Inflammatory macrophage (primary cell): ENCODE measurements at regions not wholly inside any gene's neighbourhood (a gene's known extent, or its start where the extent isn't known, plus 50 kb on each side); places are given as distances from the start of the nearest gene placed in this dataset.

Experiments used
- DNase-seq, 2 donors: peaks; one replicate each; pipeline ENCODE4 v3.0.0-alpha.2; 2020 to 2022

DNA sequence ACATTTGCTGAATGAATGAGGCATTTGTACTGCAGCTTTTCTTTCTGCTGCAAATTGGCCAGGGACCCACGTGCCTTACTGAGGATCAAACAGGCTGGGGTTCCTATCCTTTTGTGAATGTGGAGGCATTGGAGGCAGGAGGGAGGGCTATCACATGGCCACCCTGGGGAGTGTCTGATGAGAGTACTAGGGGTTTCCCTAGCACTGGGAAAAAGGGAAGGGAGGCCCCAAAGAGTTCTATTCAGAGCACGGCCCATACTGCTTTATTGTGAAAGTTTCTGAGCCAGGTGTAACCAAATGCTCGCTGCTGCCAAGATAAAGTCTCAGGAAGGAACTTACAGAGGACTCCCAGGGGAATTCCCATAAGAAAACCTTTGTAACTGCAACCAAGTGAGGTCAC, 78.4 kb upstream of the ANO1 start:
- DNase-seq = no peak

DNA sequence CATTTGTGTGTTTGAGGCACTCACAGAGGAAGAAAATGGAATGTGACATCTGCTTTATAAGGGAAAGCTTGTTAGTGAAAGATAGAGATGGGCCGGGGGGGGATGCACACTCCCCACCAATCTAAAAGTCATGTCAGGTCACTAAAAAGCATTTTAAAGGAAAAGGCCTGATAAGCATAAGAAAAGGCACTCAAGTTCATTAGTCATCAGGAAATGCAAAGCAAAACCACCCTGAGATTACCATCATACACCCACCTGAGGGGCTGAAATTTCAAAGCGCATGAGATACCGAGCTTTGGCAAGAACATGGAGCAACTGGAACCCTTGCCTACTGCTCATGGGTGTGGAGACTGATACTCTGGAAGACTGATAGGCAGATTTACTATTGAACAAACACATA, 77.9 kb upstream of the ANO1 start:
- DNase-seq = no peak

DNA sequence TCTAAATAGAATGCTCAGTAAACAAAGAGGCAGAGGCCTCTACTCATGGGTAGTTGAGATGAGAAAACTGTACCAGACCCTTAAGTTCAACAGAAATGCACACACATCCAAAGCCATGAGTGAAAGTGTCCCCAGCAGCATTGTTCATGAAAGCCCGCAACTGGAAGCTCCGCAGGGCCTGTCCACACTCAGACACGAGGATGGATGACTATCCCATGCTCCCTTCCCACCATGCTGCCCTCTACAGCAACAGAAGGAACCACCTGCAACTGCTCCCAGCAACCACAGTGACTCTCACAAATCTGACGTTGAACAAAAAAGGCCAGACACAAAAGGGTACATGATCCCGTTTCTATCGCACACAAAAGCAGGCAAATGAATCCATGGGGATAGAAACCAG, 76.9 kb upstream of the ANO1 start:
- no peak for DNase-seq

DNA sequence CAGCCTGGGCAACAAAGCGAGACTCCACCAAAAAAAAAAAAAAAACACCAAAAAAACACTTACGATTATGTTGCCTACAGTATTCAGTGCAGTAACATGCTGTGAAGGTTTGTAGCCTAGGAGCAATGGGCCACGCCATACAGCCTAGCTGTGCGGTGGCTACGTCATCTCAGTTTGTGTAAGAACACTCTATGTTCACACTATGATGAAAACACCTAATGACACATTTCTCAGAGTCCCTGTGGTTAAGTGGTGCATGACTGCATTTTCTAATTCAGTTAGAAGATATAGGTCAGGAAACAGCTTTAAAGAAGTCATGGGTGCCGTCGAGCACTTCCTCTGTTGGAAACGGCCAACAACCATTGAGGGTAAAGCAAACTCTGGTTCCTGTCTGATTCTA, 75.7 kb upstream of the ANO1 start:
- no peak for DNase-seq

- no peak for DNase-seq
These were observed 72.9 kb upstream of the ANO1 start for GRCh38 chr11:70005107-70005818.

DNA sequence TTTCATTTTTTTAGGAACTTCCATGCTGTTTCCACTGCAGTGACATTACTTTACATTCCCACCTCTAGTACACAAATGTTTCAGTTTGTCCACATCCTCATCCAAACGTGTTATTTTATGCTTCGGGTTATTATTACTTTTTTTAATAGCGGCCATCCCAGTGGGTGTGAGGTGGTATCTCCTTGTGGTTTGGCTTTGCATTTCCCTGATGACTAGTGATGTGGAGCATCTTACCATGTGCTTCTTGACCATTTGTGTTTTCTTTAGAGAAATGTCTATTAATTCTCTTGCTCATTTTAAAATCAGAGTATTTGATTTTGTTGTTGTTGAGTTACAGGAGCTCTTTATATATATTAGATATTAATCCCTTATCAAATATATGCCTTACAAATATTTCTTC, 70.3 kb upstream of the ANO1 start:
- DNase-seq = no peak

GRCh38 chr11:70010774-70011173, 67.3 kb upstream of the ANO1 start:
- DNase-seq = no peak

- DNase-seq = no peak
These were observed 65.9 kb upstream of the ANO1 start for GRCh38 chr11:70012134-70012733.

- DNase-seq = no peak
These were observed 63.8 kb upstream of the ANO1 start for GRCh38 chr11:70014291-70014690.

GRCh38 chr11:70016666-70017367, 61.3 kb upstream of the ANO1 start:
- no peak for DNase-seq

- no peak for DNase-seq
These were observed 59.3 kb upstream of the ANO1 start for GRCh38 chr11:70018816-70019215.

DNA sequence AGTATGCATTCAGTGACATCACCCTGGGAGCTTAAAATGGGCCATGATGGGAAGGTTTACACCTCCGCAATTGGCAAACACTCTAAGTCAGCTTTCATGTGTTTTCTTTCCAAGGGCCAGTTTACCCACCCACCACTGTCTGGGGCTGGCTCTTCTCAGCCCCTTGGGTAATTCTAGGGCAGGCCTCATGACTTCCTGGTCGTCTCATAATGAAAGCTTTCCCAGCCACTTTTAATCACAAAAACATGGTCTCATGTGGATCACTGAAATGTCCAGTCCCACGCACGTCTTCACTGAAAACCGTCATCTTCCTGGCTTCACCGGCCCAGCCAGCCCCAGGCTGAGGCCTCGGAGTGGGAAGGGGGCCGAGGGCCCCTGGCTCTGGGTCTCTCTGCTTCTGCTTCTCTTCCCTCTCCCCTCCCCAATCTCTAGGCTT, 58.5 kb upstream of the ANO1 start:
- no peak for DNase-seq

DNA sequence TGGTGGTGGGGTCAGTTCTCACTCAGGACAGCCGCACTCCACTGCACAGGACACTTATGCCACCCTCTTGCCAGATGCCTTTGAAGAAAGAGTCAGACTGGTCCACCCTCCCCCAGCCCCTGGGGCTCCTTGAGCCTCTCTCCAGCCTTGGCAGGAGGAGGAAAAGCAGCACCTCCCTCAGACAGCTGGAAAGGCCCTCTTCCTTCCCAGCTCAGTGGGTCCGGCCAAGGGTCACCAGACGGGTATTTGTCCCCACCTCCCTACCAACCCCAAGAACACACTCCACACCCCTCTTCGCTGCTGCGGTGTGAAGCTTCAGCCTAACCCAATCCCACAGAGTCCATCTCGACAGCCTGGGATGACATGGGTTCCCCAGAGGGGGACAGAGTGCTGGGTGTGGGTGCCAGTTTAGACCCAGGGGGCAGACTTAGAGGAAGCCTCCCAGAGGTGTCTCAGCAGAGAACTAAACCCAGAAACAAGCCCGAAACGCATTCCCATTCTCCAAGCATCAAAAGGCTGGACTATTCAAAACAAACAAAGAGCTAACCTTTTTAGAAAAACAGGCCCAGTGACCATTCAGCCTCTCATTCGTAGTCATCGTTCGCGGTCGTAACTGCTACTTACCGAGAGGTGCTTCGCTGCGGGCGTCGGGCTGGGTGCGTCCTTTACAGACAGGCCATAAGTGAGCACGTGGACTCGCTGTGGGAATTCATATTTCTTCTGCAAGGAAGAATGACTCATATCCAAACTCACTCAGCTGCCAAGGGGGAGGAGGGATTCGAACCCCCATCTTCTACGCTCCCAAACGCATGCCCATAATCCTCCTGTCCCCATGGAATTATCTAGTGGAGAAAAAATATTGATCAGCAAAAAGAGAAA, 57.5 kb upstream of the ANO1 start:
- no peak for DNase-seq

DNA sequence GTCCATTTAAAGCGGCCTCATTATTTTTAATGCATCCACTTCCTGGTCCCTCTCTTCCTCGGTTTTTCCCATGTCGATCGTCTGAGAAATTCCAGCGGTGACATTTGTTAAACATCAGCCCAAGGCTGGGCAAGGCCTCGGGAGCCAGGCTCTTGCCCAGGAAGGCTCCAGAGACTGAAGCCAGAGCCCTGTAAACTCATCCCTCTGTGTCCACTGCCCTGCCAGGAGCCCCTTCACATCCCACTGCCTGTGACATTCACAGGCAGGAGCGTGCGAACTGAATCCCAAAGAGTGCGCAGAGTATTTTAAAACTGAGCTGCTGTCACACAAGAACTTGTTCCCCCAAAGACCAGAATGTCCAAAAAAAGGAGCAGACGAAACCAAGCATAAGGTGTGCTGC, 56.5 kb upstream of the ANO1 start:
- DNase-seq = no peak

GRCh38 chr11:70024036-70024772, 53.9 kb upstream of the ANO1 start:
- no peak for DNase-seq

DNA sequence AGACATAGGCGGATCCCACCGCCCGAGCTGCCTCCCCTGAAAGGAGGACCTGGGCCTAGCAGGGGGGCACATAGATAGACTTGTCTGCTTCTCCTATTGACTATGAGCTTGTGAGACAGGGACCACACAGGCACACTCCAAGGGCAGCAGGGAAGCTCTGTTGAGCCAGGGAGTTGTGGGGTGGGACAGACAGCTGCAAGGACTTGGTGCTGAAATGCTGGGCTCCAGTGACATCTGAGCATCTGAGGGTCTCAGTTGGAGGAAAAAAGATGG, 53.4 kb upstream of the ANO1 start:
- no peak for DNase-seq

DNA sequence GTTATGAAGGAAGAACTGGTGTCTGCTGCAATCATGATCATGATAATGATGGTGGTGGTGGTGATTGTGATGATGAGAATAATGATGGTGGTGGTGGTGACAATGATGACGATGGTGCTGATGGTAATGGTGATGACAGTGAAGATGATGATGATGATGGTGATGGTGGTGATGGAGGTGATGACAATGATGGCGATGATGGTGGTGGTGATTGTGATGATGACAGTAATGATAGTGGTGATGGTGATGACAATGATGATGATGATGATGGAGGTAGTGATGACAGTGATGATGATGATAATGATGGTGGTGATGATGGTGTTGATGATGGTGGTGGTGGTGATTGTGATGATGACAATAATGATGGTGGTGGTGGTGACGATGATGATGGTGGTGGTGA, 52.8 kb upstream of the ANO1 start:
- no peak for DNase-seq

- no peak for DNase-seq
These were observed 52.1 kb upstream of the ANO1 start for GRCh38 chr11:70026012-70026411.

- DNase-seq = no peak
These were observed 51.4 kb upstream of the ANO1 start for GRCh38 chr11:70026726-70027125.

- no peak for DNase-seq
These were observed 50.7 kb upstream of the ANO1 start for GRCh38 chr11:70027451-70027850.

GRCh38 chr11:70028147-70028855, 49.8 kb upstream of the ANO1 start:
- no peak for DNase-seq
